ENCODE measurements at regions not wholly inside any gene's neighbourhood (a gene's known extent, or its start where the extent isn't known, plus 50 kb on each side); places are given as distances from the start of the nearest gene placed in this dataset.

DNA sequence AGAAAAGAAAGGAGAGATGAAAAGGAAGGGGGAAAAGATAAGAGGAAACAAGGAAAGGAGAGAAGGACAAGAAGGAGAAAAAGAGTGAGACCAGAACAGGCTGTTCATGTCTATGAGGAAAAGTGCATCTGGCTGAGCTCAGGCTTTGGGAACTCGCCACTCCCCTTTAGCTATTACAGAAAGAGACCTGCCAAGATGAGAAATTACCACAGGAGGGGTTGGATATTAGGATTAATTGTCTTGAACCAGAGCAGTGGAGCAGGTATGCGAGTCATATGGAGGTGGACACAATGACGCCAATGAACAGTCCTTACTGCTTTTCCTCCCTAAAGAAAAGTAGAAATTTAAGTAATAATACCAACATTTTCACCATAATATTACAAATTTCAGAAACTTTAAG is 577.0 kb upstream of the ARRDC4 start:
- TF ChIP-seq, protein P1, sequence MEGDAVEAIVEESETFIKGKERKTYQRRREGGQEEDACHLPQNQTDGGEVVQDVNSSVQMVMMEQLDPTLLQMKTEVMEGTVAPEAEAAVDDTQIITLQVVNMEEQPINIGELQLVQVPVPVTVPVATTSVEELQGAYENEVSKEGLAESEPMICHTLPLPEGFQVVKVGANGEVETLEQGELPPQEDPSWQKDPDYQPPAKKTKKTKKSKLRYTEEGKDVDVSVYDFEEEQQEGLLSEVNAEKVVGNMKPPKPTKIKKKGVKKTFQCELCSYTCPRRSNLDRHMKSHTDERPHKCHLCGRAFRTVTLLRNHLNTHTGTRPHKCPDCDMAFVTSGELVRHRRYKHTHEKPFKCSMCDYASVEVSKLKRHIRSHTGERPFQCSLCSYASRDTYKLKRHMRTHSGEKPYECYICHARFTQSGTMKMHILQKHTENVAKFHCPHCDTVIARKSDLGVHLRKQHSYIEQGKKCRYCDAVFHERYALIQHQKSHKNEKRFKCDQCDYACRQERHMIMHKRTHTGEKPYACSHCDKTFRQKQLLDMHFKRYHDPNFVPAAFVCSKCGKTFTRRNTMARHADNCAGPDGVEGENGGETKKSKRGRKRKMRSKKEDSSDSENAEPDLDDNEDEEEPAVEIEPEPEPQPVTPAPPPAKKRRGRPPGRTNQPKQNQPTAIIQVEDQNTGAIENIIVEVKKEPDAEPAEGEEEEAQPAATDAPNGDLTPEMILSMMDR (IDR thresholded peaks at IDR 0.05; ENCODE audit: low read depth, low read length, missing control alignments) = no peak
- no peak overlapping the region for H3K4me3 ChIP-seq (replicated peaks; ENCODE audit: low read depth, low read length)
- DNase-seq (ENCODE audit: extremely low read depth, low read depth) = no peak

DNA sequence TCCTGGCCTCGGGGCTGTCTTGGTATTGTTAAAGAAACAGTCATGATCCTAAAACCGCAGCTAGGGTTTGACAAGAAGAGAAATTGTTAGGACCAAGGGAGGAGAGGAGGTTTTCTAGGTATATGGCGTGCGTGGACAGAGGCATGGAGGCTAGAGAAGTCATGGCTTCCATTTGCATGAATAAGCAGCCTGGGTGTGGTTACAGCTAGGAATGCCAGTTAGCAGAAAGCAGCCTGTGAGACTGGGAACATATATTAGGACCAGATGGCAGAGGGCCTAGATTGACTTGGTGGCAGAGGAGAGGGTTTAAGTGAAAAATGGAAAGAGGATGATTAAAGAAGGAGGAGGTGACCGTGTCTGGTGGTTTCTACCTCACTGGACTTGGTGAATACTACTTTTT is 573.6 kb upstream of the ARRDC4 start:
- no peak overlapping the region for H3K4me3 ChIP-seq (replicated peaks; ENCODE audit: low read depth, low read length)
- DNase-seq (ENCODE audit: extremely low read depth, low read depth) = no peak
- TF ChIP-seq, protein P1 (IDR thresholded peaks at IDR 0.05; ENCODE audit: low read depth, low read length, missing control alignments) = no peak

DNA sequence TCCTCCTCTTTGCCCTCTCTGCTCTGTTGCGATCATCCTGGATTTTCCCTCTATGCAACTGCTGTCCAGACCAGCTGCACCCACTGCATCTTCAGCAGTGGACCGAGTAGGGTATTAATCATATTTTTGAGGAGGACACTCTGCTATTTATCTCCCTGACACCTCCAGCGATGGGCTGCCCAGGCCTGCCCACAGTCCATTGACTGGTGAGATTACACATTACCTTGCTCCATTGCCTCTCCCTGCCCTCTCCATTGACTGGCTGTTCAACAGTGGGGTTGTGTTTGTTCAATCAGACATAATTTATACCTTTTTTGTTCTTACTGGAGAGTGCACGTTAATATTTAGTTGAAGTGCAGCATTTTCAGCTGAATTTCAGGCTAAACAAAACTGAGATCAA is 559.3 kb upstream of the ARRDC4 start:
- TF ChIP-seq, protein P1 (IDR thresholded peaks at IDR 0.05; ENCODE audit: low read depth, low read length, missing control alignments) = no peak
- DNase-seq (ENCODE audit: extremely low read depth, low read depth) = no peak
- H3K4me3 ChIP-seq (replicated peaks; ENCODE audit: low read depth, low read length) = no peak overlapping the region

DNA sequence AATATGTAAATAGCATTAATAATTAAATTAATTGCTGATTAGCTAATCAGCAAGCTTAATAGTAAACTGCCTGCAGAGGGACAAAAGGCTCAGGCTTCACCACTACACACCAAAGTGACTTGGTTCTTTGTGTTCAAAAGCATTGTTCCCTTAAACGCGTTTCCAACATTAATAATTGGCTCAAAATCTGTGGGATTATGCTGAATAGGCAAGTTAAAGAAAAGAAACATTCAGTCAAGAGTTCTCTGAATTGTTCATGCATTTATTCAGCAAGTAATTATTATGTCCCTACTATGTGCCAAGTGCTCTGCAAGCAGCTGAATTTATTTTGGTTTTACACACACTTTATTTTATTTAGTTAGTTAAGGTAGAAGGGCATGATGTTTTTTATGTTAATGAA is 558.5 kb upstream of the ARRDC4 start:
- TF ChIP-seq, protein P1 (IDR thresholded peaks at IDR 0.05; ENCODE audit: low read depth, low read length, missing control alignments) = no peak
- no peak overlapping the region for H3K4me3 ChIP-seq (replicated peaks; ENCODE audit: low read depth, low read length)
- no peak for DNase-seq (ENCODE audit: extremely low read depth, low read depth)

DNA sequence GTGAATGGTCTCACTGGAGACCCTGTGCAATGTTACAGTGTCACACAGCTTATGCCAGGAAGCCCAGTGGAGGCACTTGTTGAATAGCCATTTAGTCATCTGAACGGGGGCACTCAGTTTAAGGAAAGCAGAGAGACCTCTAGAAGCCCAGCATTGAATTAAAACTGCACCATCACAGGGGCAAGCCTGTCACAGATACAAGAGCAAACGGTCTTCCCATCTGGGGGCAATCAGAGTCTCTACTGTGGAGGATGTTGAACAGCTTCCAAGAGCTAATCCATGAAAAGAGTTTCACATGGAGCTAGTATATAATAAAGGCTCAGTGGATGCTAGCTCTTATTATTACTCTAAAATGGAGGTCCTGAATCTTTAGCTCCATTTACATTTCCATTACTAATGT is 553.7 kb upstream of the ARRDC4 start:
- DNase-seq (ENCODE audit: extremely low read depth, low read depth) = no peak

DNA sequence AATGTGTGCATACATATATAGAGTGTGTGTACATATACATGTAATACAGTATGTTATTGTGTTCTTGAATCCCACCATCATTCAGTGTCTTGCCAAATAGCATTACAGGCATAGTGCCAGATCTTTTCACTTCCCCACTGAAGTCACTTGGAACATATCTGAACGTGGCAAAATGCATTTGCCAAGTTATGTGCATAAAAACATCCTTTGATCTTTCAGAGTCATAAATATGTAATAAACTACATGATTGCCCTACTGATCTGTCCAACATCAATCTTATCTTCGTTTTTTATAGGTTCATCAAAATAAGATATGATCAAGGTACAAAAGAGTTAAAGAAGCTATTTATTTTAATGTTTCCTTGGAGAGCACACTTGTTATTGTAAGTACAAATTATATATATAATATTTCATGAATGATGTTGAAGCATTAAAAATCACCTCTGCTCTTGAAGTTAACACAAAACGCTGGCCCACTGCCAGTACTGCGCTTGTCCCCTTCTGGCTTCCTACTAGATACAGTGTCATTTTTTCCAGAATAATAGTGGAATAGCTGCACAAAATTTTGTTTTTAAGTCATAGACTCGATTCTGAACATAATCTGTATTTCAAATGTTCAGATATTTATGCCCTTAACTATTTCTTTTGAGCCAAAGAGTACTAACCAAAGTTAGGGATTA is 549.5 kb upstream of the ARRDC4 start:
- TF ChIP-seq, protein P1 (IDR thresholded peaks at IDR 0.05; ENCODE audit: low read depth, low read length, missing control alignments) = no peak
- no peak overlapping the region for H3K4me3 ChIP-seq (replicated peaks; ENCODE audit: low read depth, low read length)
- DNase-seq (ENCODE audit: extremely low read depth, low read depth) = no peak

More for the DNA sequence above, 553.7 kb upstream of the ARRDC4 start:
- no peak overlapping the region for H3K4me3 ChIP-seq (replicated peaks; ENCODE audit: low read depth, low read length)
- TF ChIP-seq, protein P1 (IDR thresholded peaks at IDR 0.05; ENCODE audit: low read depth, low read length, missing control alignments) = no peak

DNA sequence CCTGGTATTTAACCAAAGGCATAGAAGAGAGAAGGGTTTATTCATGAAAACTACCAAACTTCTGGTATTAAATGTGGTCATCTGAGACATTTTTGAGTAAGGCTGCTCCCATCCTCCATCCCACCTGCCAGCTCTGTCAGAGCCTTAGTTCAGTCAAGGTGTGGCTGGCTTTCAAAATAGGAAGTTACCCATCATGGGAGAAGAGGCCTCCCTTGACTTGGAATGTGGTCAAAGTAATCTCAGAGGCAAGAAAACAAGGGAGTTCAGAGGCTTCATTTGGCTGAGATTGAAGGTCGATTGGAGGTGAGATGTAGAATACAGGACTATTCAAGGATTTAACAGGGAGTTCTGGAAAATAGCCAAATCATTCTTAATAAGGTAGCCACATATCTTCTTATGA is 540.4 kb upstream of the ARRDC4 start:
- no peak for DNase-seq (ENCODE audit: extremely low read depth, low read depth)
- TF ChIP-seq, protein P1 (IDR thresholded peaks at IDR 0.05; ENCODE audit: low read depth, low read length, missing control alignments) = no peak
- no peak overlapping the region for H3K4me3 ChIP-seq (replicated peaks; ENCODE audit: low read depth, low read length)

Data from HFF-Myc (cell line).